Peyer's patch (tissue), 4 donors: ENCODE measurements at regions not wholly inside any gene's neighbourhood (a gene's known extent, or its start where the extent isn't known, plus 50 kb on each side); places are given as distances from the start of the nearest gene placed in this dataset.

Experiments used
- POLR2A ChIP-seq, 2 donors: fragments of 450-650 bp; IDR thresholded peaks; one replicate each; pipeline ENCODE4 v1.5.1; 2017; ENCODE audit warnings: antibody characterized with exemption in 2 of 2, mild to moderate bottlenecking in 2 of 2, moderate library complexity in 2 of 2
- TF ChIP-seq, protein P1 (sequence below), 6 experiments: fragments of 450-650 bp in 4 of 6; fragments of 200-600 bp in 2 of 6; sonication (generic) in 1 of 6; IDR thresholded peaks; one replicate each; pipeline ENCODE4 v1.5.1; 2017 to 2019; ENCODE audit warnings: antibody characterized with exemption in 6 of 6, mild to moderate bottlenecking in 3 of 6, moderate library complexity in 1 of 6

DNA sequence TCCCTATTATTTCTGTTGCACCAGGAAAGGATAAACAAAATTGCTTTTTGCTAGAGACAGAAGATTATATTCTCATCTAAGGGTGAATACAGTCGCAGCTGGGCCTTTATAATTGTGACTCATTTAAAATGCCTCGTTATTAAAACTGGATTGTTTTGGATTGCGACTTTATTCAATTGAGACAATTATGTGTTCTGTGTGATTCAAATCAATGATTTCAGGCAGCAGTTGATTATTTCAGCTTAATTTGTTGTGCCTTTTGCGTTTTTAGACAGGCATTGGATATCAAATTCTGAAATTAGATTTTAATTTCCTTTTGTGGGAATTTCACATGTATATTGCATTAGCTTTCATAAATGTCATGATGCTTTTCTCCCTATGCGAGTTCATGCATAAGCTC is 778.1 kb upstream of the SOX11 start:
- TF ChIP-seq, protein P1, sequence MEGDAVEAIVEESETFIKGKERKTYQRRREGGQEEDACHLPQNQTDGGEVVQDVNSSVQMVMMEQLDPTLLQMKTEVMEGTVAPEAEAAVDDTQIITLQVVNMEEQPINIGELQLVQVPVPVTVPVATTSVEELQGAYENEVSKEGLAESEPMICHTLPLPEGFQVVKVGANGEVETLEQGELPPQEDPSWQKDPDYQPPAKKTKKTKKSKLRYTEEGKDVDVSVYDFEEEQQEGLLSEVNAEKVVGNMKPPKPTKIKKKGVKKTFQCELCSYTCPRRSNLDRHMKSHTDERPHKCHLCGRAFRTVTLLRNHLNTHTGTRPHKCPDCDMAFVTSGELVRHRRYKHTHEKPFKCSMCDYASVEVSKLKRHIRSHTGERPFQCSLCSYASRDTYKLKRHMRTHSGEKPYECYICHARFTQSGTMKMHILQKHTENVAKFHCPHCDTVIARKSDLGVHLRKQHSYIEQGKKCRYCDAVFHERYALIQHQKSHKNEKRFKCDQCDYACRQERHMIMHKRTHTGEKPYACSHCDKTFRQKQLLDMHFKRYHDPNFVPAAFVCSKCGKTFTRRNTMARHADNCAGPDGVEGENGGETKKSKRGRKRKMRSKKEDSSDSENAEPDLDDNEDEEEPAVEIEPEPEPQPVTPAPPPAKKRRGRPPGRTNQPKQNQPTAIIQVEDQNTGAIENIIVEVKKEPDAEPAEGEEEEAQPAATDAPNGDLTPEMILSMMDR (IDR thresholded peaks at IDR 0.05), result no peak
- no peak for TF ChIP-seq POLR2A (IDR thresholded peaks at IDR 0.05)
